GM15510 (cell line): ENCODE measurements at regions not wholly inside any gene's neighbourhood (a gene's known extent, or its start where the extent isn't known, plus 50 kb on each side); places are given as distances from the start of the nearest gene placed in this dataset.

Experiments used
- POLR2A ChIP-seq: IDR thresholded peaks from 3 replicates; pipeline ENCODE4 v1.6.1; 2011; ENCODE audit warnings: borderline replicate concordance; ENCODE audit not compliant: insufficient read length; ENCODE audit errors: extremely low read depth

- no peak for TF ChIP-seq POLR2A
These were observed 603.0 kb upstream of the CADM1 start for GRCh38 chr11:116107229-116107628.

DNA sequence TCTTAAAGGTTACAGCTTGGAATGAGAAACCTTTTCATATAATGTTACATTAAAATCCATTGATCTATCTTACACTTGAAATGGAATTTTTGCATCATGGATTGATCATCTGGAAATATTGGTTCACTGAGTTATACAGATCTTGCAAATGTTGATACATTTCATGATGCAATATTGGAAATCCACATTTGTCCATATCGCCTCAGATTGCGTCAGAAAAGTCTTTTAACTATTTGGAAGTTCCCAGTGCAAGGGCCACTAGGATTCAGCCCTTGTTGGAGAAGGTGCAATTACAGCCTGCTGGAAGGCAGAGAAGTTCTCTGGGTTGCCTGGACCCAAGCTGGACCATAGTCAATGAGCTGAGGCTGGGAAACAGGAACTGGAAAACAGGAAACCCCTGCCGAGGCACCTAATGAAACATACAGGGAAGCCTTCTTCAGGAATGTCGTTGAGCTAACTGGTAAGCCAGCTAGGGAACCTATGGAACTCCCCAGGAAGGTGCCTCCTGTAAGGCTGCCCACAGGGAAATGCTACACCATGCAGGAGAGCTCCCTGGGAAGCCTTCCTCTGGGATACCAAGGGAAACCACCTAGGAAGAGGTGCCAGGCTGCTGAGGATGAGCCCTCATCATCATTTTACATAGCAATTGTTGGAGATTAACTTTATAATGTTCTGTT is 600.4 kb upstream of the CADM1 start:
- TF ChIP-seq POLR2A = no peak

- no peak for TF ChIP-seq POLR2A
These were observed 597.7 kb upstream of the CADM1 start for GRCh38 chr11:116101902-116102301.

DNA sequence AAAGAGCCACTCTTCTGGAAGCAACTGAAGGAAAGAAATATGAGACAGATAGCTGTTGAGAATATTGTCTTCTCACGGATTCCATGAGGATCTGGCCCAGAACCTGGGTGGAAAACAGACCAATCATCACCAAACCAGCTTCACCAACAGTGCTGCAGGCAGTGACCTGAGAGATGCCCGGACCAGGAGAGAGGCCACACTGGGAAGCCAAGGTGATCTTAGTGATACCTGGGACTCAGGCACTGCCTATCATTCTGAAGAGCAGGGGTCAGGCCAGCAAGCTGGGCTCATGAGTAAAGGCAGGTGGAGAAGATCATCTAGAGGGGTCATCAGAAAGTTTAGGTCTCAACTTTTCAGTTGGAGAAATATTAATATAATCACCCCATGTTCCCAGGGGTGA is 595.8 kb upstream of the CADM1 start:
- no peak for TF ChIP-seq POLR2A

- TF ChIP-seq POLR2A = no peak
These were observed 595.3 kb upstream of the CADM1 start for GRCh38 chr11:116099541-116099940.

DNA sequence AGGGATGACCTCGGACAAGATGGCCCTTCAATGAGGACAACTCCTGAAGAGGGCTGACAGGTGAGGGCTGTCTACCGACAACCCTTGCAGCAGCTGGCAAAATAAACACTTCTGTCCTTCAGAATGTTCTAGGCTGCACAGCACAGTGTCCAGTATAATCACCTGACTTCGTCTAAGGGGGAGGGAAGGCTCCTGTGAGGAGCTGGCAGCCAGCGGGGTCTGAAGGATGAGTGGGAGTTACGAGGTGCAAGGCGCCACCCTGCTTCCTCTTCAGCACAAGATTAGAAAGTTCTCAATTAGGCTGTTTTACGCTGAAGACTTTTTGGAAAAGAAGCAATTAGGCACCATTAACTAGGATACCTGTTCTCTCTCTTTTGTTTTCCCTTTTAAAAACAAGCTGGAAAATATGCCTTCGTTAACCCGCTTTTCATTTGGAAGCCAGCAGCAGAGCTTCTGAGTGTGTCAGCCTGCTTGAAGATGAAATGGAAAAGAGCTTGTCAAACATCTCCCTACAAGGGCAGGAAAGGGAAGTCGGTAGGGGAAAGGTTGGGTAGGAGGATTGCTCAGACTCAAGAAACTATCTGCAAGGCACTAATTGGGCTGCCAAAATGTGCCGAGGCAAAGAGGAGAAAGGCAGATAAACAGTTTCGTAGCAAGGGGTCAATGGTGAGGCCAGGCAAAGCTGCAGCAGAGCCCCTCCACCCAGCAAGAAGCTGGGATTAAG is 592.2 kb upstream of the CADM1 start:
- no peak for TF ChIP-seq POLR2A

DNA sequence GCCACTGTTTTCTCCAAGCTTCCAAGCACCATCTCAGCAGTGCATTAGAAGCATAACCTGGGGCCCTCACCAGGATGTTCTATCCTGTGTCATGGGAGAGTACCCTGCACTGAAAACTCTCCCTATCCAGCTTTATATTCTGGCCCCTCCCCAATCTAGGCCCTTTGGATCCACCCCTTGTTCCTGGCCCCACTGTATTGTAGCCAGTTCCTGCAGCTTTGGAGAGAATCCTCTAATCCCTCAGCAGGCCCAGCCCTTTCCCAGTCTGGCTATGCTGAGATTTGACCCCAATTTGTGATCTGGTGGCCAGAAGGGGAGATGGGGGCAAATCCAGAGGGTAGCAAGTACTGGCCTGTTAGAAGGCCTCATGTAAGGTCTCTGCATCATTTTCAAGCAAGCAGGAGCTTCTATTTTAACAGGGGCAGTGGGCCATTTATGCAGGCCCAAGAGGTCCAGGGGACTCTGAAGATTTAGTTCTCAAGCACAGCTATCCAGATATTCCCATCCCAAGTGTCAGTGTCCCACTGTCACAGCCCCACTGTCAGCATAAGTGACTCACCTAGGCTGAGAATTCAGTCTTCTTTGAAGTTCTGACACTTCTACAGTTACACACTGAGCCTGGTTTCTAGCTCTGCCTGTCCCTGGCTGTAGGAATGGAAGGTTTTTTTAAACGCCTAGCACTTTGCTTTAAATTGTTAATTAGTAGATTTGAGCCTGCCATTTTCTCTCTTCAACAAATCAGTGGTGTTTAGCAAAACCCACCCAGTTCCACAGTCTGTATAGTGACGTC is 589.5 kb upstream of the CADM1 start:
- no peak for TF ChIP-seq POLR2A

GRCh38 chr11:116093065-116093464 is 588.9 kb upstream of the CADM1 start:
- no peak for TF ChIP-seq POLR2A

GRCh38 chr11:116086426-116086825 is 582.2 kb upstream of the CADM1 start:
- TF ChIP-seq POLR2A = no peak

- no peak for TF ChIP-seq POLR2A
These were observed 580.9 kb upstream of the CADM1 start for GRCh38 chr11:116085031-116085635.

DNA sequence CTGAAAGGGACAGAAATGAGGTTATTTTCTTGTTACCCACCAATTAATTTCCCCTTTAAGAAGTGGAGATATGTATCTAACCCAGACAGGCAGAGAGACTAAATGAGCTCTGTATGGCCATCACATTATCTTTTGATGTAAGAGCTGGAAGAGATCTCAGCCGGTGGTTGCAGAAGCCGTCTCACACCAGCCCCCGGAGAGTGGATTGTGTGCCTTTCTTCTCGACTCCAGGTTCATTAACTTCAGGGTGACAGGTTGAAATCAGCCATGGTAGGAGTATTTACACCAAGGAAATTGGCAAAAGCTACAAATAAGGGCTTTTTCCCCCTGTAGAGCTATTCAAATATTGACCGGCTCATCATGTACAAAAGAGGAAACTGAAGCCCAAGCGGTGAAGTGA is 580.3 kb upstream of the CADM1 start:
- TF ChIP-seq POLR2A = no peak

DNA sequence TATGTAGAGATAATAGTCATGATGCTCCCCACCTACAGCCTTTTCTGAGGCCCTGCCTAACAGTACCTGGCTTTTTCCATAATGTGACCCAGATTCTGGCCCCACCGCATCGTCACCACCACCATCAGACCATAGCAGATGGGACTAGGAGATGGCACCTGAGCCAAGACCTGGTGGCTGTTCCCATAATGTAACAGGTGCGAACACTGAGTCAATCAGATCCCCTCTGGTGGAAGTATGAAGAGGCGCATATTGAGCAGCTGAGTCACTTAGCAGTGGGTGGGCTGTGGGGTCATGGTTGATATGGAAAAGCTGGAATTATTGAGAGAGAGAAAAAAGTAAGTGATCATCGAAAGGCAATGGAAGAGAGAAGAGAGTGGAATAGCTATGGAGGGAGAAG is 578.0 kb upstream of the CADM1 start:
- TF ChIP-seq POLR2A = no peak

GRCh38 chr11:116079580-116079979 is 575.4 kb upstream of the CADM1 start:
- TF ChIP-seq POLR2A = no peak

DNA sequence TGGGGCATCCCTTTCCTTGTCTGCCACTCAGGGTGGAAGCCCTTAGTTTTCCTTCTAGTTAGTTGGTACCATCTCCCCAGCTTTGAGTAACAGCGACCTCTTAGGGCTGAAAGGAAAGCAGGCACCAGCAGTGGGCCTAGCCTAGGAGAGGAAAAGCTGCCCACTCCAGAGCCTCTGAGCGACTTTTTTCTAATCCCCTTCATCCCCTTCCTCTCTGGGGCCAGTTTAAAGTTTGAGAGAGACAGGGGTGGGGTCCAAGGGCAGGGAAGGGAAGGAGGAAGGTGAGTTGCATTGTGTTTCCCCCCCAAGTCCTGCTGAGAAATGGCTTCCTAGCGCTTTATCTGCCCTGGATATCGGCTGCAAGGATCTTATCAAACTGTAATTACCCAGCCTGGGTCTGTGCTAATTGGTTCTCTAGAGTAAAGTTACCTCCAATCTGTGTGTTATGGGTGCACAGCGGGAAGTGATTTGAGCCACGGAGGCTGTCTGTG is 573.9 kb upstream of the CADM1 start:
- no peak for TF ChIP-seq POLR2A

DNA sequence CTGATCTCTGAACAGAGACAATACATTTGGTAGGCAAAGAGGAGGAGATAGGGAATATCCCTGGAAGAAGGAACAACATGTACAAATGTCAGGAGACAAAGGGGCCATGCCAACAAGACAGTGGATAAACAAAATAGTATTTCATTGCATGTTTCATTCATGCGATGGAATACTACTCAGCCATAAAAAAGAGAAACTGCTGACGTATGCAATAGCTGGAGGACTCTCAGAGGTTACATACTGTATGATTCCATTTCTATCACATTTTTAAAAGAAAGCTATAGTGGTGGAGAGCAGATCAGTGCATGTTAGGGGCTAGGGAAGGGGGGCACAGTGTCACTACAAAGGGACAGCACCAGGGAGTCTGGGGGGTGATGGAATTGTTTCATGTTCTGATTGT is 572.9 kb upstream of the CADM1 start:
- TF ChIP-seq POLR2A = no peak
